ENCODE measurements at regions not wholly inside any gene's neighbourhood (a gene's known extent, or its start where the extent isn't known, plus 50 kb on each side); places are given as distances from the start of the nearest gene placed in this dataset.
"Not testable (repeated sequence)": the region's sequence is repeated elsewhere in the genome, so short reads cannot be mapped to it uniquely, and the experiment has no call there.

DNA sequence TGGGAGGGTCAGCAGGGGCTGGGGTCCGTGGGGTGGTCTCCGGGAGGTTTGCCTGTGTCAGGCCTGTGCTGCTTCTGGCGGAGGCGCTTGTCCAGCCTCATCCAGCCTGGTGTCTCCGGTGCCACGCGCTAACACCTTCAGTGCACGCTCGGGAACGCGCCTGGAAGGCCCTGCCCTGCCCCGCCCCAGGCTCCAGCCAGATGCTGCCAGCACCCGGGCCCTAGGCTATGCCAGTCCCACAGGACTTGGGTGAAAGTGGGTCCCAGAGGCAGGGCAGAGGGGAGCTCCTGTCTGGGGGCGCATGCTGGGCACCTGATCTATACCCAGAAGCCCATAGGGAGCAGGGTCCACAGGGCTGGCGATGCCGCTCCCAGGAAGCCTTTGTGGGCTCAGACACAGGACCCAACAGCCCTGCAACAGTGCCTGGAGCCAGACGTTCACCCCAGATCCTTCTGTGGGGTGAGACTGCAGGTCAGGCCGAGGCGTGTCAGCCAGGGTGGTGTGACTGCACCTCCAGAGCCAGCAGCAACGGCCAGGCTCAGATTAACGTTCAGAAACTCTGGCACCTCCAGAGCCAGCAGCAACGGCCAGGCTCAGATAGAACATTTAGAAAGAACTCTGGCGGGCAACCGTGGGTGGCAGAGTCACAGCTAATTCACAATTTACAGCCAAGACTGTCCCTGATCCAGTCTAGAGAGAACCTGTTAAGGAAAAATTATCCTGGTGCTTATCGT, 5423.2 kb upstream of the TPTE start:
- H3K4me1 ChIP-seq (ENCODE audit: control insufficient read depth, insufficient read depth, low read length); H3K27me3 ChIP-seq (ENCODE audit: control insufficient read depth, insufficient read depth, low read length); H3K9ac ChIP-seq (ENCODE audit: low read length); H3K4me3 ChIP-seq (ENCODE audit: low read length); H3K27ac ChIP-seq (ENCODE audit: low read depth, low read length); H3K36me3 ChIP-seq (ENCODE audit: control insufficient read depth, insufficient read depth, low read length): not testable (repeated sequence)

- not testable (repeated sequence) for H3K4me1 ChIP-seq (ENCODE audit: control insufficient read depth, insufficient read depth, low read length); H3K36me3 ChIP-seq (ENCODE audit: control insufficient read depth, insufficient read depth, low read length); H3K9ac ChIP-seq (ENCODE audit: low read length); H3K4me3 ChIP-seq (ENCODE audit: low read length); H3K27ac ChIP-seq (ENCODE audit: low read depth, low read length); H3K27me3 ChIP-seq (ENCODE audit: control insufficient read depth, insufficient read depth, low read length)
These were observed 5420.7 kb upstream of the TPTE start for GRCh38 chr21:5100604-5101174.

- H3K4me3 ChIP-seq (ENCODE audit: low read length); H3K9ac ChIP-seq (ENCODE audit: low read length); H3K36me3 ChIP-seq (ENCODE audit: control insufficient read depth, insufficient read depth, low read length); H3K27ac ChIP-seq (ENCODE audit: low read depth, low read length); H3K27me3 ChIP-seq (ENCODE audit: control insufficient read depth, insufficient read depth, low read length); H3K4me1 ChIP-seq (ENCODE audit: control insufficient read depth, insufficient read depth, low read length): not testable (repeated sequence)
These were observed 5419.6 kb upstream of the TPTE start for GRCh38 chr21:5101749-5102148.

GRCh38 chr21:5103880-5104561, 5417.4 kb upstream of the TPTE start:
- H3K27ac ChIP-seq (ENCODE audit: low read depth, low read length); H3K36me3 ChIP-seq (ENCODE audit: control insufficient read depth, insufficient read depth, low read length); H3K9ac ChIP-seq (ENCODE audit: low read length); H3K27me3 ChIP-seq (ENCODE audit: control insufficient read depth, insufficient read depth, low read length); H3K4me3 ChIP-seq (ENCODE audit: low read length); H3K4me1 ChIP-seq (ENCODE audit: control insufficient read depth, insufficient read depth, low read length): not testable (repeated sequence)

GRCh38 chr21:5104562-5104928, 5416.8 kb upstream of the TPTE start:
- H3K27me3 ChIP-seq (ENCODE audit: control insufficient read depth, insufficient read depth, low read length); H3K4me1 ChIP-seq (ENCODE audit: control insufficient read depth, insufficient read depth, low read length); H3K4me3 ChIP-seq (ENCODE audit: low read length); H3K9ac ChIP-seq (ENCODE audit: low read length); H3K36me3 ChIP-seq (ENCODE audit: control insufficient read depth, insufficient read depth, low read length); H3K27ac ChIP-seq (ENCODE audit: low read depth, low read length): not testable (repeated sequence)

DNA sequence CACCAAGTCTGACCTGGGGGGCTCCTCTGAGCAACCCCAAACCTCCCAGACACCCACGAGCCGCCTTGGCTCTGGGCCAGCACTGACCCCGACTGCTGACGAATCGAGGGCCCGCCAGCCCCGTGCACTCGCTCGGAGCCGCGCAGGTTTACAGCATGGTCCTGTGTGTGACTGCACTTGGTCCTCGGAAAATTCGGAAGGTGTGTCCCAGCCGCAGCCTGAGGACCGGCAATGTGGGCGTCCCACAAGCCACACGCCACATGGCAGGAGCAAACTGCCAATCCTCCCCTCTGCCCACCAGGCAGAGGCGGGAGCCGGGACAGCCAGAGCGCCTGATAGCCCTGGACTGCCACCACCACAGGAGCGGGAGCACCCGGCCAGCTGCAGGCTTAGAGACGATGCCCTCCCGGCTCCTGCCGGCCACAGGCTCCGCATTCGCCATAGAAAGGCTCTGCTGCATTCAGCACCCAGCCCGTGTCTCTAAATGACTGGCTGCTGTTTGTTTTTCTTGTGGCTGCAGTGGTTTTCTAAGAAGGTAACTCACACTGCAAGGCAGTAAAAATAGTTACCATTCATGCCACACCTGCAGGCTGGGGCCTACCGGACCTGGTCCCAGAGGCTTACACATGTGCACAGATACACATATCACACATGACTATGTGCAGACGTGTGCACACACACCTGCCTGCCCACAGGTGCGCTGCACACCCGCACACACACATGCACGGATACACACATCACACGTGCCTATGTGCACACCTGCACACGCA, 5415.3 kb upstream of the TPTE start:
- not testable (repeated sequence) for H3K36me3 ChIP-seq (ENCODE audit: control insufficient read depth, insufficient read depth, low read length); H3K9ac ChIP-seq (ENCODE audit: low read length); H3K4me1 ChIP-seq (ENCODE audit: control insufficient read depth, insufficient read depth, low read length); H3K4me3 ChIP-seq (ENCODE audit: low read length); H3K27me3 ChIP-seq (ENCODE audit: control insufficient read depth, insufficient read depth, low read length); H3K27ac ChIP-seq (ENCODE audit: low read depth, low read length)

GRCh38 chr21:5106767-5107464, 5414.5 kb upstream of the TPTE start:
- H3K9ac ChIP-seq (ENCODE audit: low read length); H3K36me3 ChIP-seq (ENCODE audit: control insufficient read depth, insufficient read depth, low read length); H3K4me3 ChIP-seq (ENCODE audit: low read length); H3K27me3 ChIP-seq (ENCODE audit: control insufficient read depth, insufficient read depth, low read length); H3K4me1 ChIP-seq (ENCODE audit: control insufficient read depth, insufficient read depth, low read length); H3K27ac ChIP-seq (ENCODE audit: low read depth, low read length): not testable (repeated sequence)

DNA sequence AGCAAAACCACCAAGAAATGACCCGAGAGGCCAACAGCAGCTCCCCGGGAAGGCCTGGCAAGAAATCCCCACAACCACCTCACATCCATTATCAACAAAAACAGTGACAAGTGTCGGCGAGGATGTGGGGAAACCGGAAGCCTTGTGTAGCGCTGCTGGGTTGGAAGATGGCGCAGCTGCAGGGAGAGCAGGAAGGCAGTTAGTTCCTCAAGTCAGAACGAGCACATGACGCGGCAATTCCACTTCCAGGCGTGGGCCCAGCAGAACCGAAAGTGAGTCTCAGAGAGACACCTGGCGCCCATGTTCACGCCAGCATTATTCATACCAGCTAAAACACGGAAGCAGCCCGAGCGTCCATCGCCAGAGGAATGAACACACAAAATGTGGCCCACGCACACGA, 5413.7 kb upstream of the TPTE start:
- not testable (repeated sequence) for H3K27ac ChIP-seq (ENCODE audit: low read depth, low read length); H3K36me3 ChIP-seq (ENCODE audit: control insufficient read depth, insufficient read depth, low read length); H3K9ac ChIP-seq (ENCODE audit: low read length)

DNA sequence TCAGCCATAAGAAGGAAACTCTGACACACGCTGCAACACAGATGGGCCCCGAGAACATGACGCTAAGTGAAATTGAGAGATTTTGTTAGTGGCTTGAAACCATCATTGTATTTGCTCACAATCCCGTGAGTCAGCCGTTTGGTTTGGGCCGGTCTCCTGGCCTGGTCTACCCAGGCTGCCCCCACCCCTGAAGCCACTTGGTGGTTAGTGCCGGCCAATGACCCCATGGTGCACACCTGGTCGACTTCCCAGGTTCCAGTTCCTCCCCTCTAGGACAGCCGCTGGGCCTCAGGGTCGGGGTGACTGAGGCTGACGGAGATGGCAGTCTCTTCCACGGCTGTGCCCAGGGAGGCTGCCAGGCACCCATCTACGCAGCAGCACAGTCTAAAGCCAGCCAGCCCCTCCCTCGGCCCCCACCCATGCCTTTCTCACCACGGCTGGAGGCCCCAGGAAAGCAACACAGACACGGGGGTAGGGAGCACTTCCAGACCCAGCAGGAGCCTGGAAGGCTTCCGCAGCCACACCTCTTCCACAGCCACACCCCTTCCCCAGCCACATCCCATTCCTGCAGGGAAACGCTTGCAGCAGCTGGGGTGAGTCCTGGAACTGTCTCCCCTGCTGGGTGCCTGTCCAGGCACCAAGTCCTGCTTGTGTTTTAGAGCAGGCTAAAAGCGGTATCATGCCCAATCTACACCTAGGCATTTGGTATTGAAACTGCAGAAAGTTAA, 5413.2 kb upstream of the TPTE start:
- not testable (repeated sequence) for H3K27me3 ChIP-seq (ENCODE audit: control insufficient read depth, insufficient read depth, low read length); H3K36me3 ChIP-seq (ENCODE audit: control insufficient read depth, insufficient read depth, low read length)

More for the DNA sequence above, 5413.7 kb upstream of the TPTE start:
- H3K4me3 ChIP-seq (ENCODE audit: low read length); H3K4me1 ChIP-seq (ENCODE audit: control insufficient read depth, insufficient read depth, low read length); H3K27me3 ChIP-seq (ENCODE audit: control insufficient read depth, insufficient read depth, low read length): not testable (repeated sequence)

DNA sequence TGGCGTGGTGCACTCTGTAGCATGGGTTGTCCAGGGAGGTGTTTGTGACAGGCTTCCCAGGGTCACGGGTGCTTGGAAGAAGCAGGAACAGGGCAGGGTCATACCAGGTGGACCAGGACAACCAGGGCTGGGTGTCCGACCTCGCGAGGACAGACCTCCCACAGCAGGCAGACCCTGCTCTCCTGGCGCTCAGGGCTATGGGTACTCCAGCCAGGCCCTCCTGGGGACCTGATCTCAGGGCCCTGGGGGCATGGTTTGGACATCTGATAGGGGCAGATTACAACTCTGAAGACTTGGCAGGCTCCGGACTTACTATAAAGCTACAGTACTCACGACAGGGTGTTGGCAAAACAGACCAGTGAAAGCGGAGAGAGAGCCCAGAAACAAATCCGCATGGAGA, 5410.2 kb upstream of the TPTE start:
- not testable (repeated sequence) for H3K4me1 ChIP-seq (ENCODE audit: control insufficient read depth, insufficient read depth, low read length); H3K9ac ChIP-seq (ENCODE audit: low read length); H3K4me3 ChIP-seq (ENCODE audit: low read length); H3K36me3 ChIP-seq (ENCODE audit: control insufficient read depth, insufficient read depth, low read length); H3K27me3 ChIP-seq (ENCODE audit: control insufficient read depth, insufficient read depth, low read length); H3K27ac ChIP-seq (ENCODE audit: low read depth, low read length)

More for the DNA sequence above, 5413.2 kb upstream of the TPTE start:
- not testable (repeated sequence) for H3K4me3 ChIP-seq (ENCODE audit: low read length); H3K9ac ChIP-seq (ENCODE audit: low read length); H3K27ac ChIP-seq (ENCODE audit: low read depth, low read length); H3K4me1 ChIP-seq (ENCODE audit: control insufficient read depth, insufficient read depth, low read length)

GRCh38 chr21:5113092-5113491, 5408.3 kb upstream of the TPTE start:
- not testable (repeated sequence) for H3K4me1 ChIP-seq (ENCODE audit: control insufficient read depth, insufficient read depth, low read length); H3K27me3 ChIP-seq (ENCODE audit: control insufficient read depth, insufficient read depth, low read length); H3K36me3 ChIP-seq (ENCODE audit: control insufficient read depth, insufficient read depth, low read length); H3K4me3 ChIP-seq (ENCODE audit: low read length); H3K9ac ChIP-seq (ENCODE audit: low read length); H3K27ac ChIP-seq (ENCODE audit: low read depth, low read length)

DNA sequence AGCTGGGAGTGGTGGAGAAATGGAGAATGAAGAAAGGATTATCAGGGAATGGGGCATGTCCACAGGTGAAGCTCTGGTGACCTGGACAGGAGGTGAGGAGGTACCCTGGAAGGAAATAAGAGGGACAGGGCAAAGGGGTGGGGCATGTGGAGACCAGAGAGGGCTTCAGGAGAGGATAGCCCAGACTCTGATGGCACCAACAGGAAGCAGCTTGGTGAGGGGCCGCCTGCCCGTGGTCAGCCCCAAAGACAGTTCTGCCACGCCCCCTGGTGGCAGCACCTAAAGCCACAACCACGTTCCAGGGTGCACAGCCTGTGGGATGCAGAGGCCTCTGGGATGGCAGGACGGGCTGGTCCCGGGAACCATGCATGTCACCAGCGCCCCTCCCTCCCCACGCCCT, 5406.9 kb upstream of the TPTE start:
- not testable (repeated sequence) for H3K9ac ChIP-seq (ENCODE audit: low read length); H3K4me1 ChIP-seq (ENCODE audit: control insufficient read depth, insufficient read depth, low read length); H3K27ac ChIP-seq (ENCODE audit: low read depth, low read length); H3K4me3 ChIP-seq (ENCODE audit: low read length); H3K36me3 ChIP-seq (ENCODE audit: control insufficient read depth, insufficient read depth, low read length); H3K27me3 ChIP-seq (ENCODE audit: control insufficient read depth, insufficient read depth, low read length)

Data from rectal smooth muscle tissue (tissue), 1 donor.